GM10266 (cell line): ENCODE measurements at regions not wholly inside any gene's neighbourhood (a gene's known extent, or its start where the extent isn't known, plus 50 kb on each side); places are given as distances from the start of the nearest gene placed in this dataset.
"Not testable (repeated sequence)": the region's sequence is repeated elsewhere in the genome, so short reads cannot be mapped to it uniquely, and the experiment has no call there.

Experiments
- DNase-seq: peaks from one replicate; pipeline ENCODE4 v3.0.0; 2012; ENCODE audit errors: extremely low spot score
- CTCF ChIP-seq: IDR thresholded peaks from 2 replicates; pipeline ENCODE4 v1.5.1; 2012; ENCODE audit warnings: mild to moderate bottlenecking, low read depth; ENCODE audit not compliant: control insufficient read depth, insufficient read depth; ENCODE audit errors: missing control alignments

- no peak for DNase-seq
- TF ChIP-seq CTCF = no peak
Measured at GRCh38 chr12:46965137-46965536, 114.3 kb upstream of the PCED1B start.

GRCh38 chr12:46965880-46966279 lies 113.5 kb upstream of the PCED1B start:
- no peak for DNase-seq
- no peak for TF ChIP-seq CTCF

- no peak for DNase-seq
- no peak for TF ChIP-seq CTCF
Measured at GRCh38 chr12:46970636-46971035, 108.8 kb upstream of the PCED1B start.

- not testable (repeated sequence) for DNase-seq
Measured at GRCh38 chr12:46973937-46974336, 105.5 kb upstream of the PCED1B start.

- no peak for DNase-seq
- TF ChIP-seq CTCF = no peak
Measured at GRCh38 chr12:46977871-46978375, 101.5 kb upstream of the PCED1B start.

- DNase-seq = no peak
- TF ChIP-seq CTCF = no peak
Measured at GRCh38 chr12:46981622-46982021, 97.8 kb upstream of the PCED1B start.

- no peak for TF ChIP-seq CTCF
- DNase-seq = no peak
Measured at GRCh38 chr12:46982629-46983392, 96.6 kb upstream of the PCED1B start.
